ENCODE measurements at regions not wholly inside any gene's neighbourhood (a gene's known extent, or its start where the extent isn't known, plus 50 kb on each side); places are given as distances from the start of the nearest gene placed in this dataset.

DNA sequence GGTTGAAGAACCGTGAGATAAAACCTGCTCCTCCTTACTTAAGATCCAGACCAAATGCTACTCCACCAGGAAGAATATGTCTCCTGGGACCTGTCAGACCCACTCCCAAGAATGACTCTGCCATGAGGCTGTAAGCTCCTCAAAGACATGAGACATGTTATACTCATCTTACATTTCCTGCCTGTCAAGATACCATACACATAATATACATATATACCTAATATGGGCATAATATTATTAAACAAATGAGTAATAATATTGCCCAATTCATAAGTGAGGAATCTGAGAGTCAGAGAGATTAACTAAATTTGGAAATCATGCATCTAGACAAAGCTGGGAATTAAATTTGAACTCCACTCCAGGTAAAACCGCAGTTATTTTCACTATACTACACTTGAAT, 634.9 kb downstream of the LMO4 start:
- Mint-ChIP-seq H3K4me3 (ENCODE audit: unreplicated experiment) (no peak overlapping the region), H3K9me3 (ENCODE audit: unreplicated experiment) (no peaks in the 10 kb centered on the region), H3K27ac (ENCODE audit: unreplicated experiment) (no peak overlapping the region), H3K27me3 (ENCODE audit: low read depth, unreplicated experiment) (no peaks in the 10 kb centered on the region), H3K4me1 (ENCODE audit: low read depth, unreplicated experiment) (peaks cover 10% of the 10 kb centered on the region), H3K36me3 (ENCODE audit: low read depth, unreplicated experiment) (no peaks in the 10 kb centered on the region)
- H3K4me1 ChIP-seq (ENCODE audit: insufficient read depth, low read length) = peaks cover 10% of the 10 kb centered on the region
- H3K9me3 ChIP-seq (ENCODE audit: insufficient read depth, low read depth, low read length) = no peaks in the 10 kb centered on the region
- H3K27ac ChIP-seq (ENCODE audit: low read depth, low read length) = no peak overlapping the region
- no peaks in the 10 kb centered on the region for H4K20me1 ChIP-seq (ENCODE audit: insufficient read depth, low read length)
- no peak for TF ChIP-seq EZH2 (IDR thresholded peaks at IDR 0.05; ENCODE audit: insufficient read depth, low read length)
- TF ChIP-seq, protein P1, sequence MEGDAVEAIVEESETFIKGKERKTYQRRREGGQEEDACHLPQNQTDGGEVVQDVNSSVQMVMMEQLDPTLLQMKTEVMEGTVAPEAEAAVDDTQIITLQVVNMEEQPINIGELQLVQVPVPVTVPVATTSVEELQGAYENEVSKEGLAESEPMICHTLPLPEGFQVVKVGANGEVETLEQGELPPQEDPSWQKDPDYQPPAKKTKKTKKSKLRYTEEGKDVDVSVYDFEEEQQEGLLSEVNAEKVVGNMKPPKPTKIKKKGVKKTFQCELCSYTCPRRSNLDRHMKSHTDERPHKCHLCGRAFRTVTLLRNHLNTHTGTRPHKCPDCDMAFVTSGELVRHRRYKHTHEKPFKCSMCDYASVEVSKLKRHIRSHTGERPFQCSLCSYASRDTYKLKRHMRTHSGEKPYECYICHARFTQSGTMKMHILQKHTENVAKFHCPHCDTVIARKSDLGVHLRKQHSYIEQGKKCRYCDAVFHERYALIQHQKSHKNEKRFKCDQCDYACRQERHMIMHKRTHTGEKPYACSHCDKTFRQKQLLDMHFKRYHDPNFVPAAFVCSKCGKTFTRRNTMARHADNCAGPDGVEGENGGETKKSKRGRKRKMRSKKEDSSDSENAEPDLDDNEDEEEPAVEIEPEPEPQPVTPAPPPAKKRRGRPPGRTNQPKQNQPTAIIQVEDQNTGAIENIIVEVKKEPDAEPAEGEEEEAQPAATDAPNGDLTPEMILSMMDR (IDR thresholded peaks at IDR 0.05; ENCODE audit: insufficient read depth, low read depth, low read length) = no peak
- no peak overlapping the region for H2AFZ ChIP-seq (ENCODE audit: low read depth, low read length)
- no peak overlapping the region for H3K9ac ChIP-seq (ENCODE audit: low read length)
- H3K4me2 ChIP-seq (ENCODE audit: low read length) = no peak overlapping the region
- no peak for FAIRE-seq
- no peaks in the 10 kb centered on the region for H3K27me3 ChIP-seq (ENCODE audit: insufficient read depth, low read length)
- no peaks in the 10 kb centered on the region for H3K36me3 ChIP-seq (ENCODE audit: insufficient read depth, low read length)
- DNase-seq (ENCODE audit: low read depth) = no peak
- no peaks in the 10 kb centered on the region for H3K79me2 ChIP-seq (ENCODE audit: insufficient read depth, low read length)
- H3K4me3 ChIP-seq (ENCODE audit: insufficient read depth, low read depth, low read length) = no peak overlapping the region

DNA sequence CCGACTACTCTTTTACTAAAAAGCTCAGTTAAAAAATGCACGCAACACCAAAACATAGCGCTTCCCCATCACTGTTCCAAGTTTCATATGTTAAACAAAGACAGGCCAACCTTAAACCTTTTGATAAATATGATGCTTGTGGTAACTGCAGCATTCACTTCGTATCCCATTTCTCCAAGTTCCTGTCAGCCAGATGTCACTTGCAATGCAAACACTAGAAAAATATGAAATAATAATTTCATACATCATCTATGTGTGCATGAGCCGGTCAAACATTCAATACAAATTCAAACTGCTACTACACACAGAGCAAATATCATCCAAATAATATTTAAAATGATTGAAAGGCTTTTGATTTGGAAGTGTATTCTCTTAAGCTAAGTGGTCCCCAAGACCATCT, 636.5 kb downstream of the LMO4 start:
- FAIRE-seq = no peak
- H3K9me3 ChIP-seq (ENCODE audit: insufficient read depth, low read depth, low read length) = no peaks in the 10 kb centered on the region
- H3K36me3 Mint-ChIP-seq (ENCODE audit: low read depth, unreplicated experiment) = no peaks in the 10 kb centered on the region

More for the DNA sequence above, 636.5 kb downstream of the LMO4 start:
- no peak for TF ChIP-seq EZH2 (IDR thresholded peaks at IDR 0.05; ENCODE audit: insufficient read depth, low read length)
- TF ChIP-seq, protein P1 (IDR thresholded peaks at IDR 0.05; ENCODE audit: insufficient read depth, low read depth, low read length) = no peak
- Histone ChIP-seq H3K4me1 (ENCODE audit: insufficient read depth, low read length) (peaks cover 17% of the 10 kb centered on the region), H3K27me3 (ENCODE audit: insufficient read depth, low read length) (no peaks in the 10 kb centered on the region), H3K36me3 (ENCODE audit: insufficient read depth, low read length) (no peaks in the 10 kb centered on the region), H4K20me1 (ENCODE audit: insufficient read depth, low read length) (no peaks in the 10 kb centered on the region), H3K27ac (ENCODE audit: low read depth, low read length) (no peak overlapping the region), H3K4me3 (ENCODE audit: insufficient read depth, low read depth, low read length) (no peak overlapping the region), H3K79me2 (ENCODE audit: insufficient read depth, low read length) (no peaks in the 10 kb centered on the region), H3K4me2 (ENCODE audit: low read length) (no peak overlapping the region), H3K9ac (ENCODE audit: low read length) (no peak overlapping the region), H2AFZ (ENCODE audit: low read depth, low read length) (no peak overlapping the region)
- Mint-ChIP-seq H3K27ac (ENCODE audit: unreplicated experiment) (no peak overlapping the region), H3K4me1 (ENCODE audit: low read depth, unreplicated experiment) (peaks cover 16% of the 10 kb centered on the region), H3K27me3 (ENCODE audit: low read depth, unreplicated experiment) (no peaks in the 10 kb centered on the region), H3K4me3 (ENCODE audit: unreplicated experiment) (no peak overlapping the region), H3K9me3 (ENCODE audit: unreplicated experiment) (no peaks in the 10 kb centered on the region)
- DNase-seq (ENCODE audit: low read depth) = no peak
